ENCODE measurements at regions not wholly inside any gene's neighbourhood (a gene's known extent, or its start where the extent isn't known, plus 50 kb on each side); places are given as distances from the start of the nearest gene placed in this dataset.

DNA sequence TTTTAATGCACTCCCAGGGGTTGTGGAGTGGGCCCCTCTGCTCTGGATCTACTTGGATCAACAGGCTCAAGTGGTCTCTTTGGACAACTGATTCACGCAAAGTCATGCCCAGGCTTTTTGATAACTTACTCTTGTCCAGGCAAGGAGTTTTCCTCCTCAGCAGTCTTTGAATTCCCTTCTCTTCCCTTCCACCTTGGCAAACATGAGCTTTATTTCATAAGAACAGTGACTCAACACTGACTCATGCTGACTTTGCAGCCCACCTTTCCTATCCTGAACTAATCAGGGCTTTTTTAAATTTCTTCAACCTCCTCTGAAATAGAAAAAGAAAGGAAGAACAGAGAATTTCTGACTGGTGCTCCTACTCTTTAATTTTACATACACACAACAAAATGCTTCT, 132.1 kb upstream of the LDB2 start:
- Histone ChIP-seq H3K36me3 (ENCODE audit: control insufficient read depth in 1 of 2, insufficient read depth in 2 of 2, low read length in 2 of 2) (no peaks in the 10 kb centered on the region), H3K23ac (ENCODE audit: low read length) (no peak overlapping the region), H2BK5ac (ENCODE audit: low read depth, low read length, poor library complexity) (no peak overlapping the region), H2BK120ac (ENCODE audit: insufficient read depth, low read length, poor library complexity) (no peak overlapping the region), H3K9ac (ENCODE audit: low read length) (no peak overlapping the region), H3K79me2 (ENCODE audit: control insufficient read depth, insufficient read depth, low read length, poor library complexity) (no peaks in the 10 kb centered on the region), H3K4me2 (ENCODE audit: low read length) (no peak overlapping the region), H3K27ac (ENCODE audit: low read depth, low read length) (no peak overlapping the region), H3K27me3 (ENCODE audit: insufficient read depth, low read length) (no peaks in the 10 kb centered on the region), H4K91ac (ENCODE audit: low read depth, low read length) (no peak overlapping the region), H3K79me1 (ENCODE audit: low read length) (no peaks in the 10 kb centered on the region), H2AFZ (ENCODE audit: insufficient read depth, low read length, poor library complexity) (no peak overlapping the region), H3K4me3 (ENCODE audit: low read depth, low read length) (no peak overlapping the region), H4K8ac (ENCODE audit: low read depth, low read length) (no peak overlapping the region), H4K12ac (ENCODE audit: low read depth, low read length) (no peak overlapping the region), H2AK5ac (ENCODE audit: low read length) (no peak overlapping the region), H3K18ac (ENCODE audit: low read length) (no peak overlapping the region), H3K9me3 (ENCODE audit: insufficient read depth, low read depth, low read length) (no peaks in the 10 kb centered on the region), H3K14ac (ENCODE audit: low read length) (no peak overlapping the region), H2BK12ac (ENCODE audit: low read length) (no peak overlapping the region), H3K4me1 (ENCODE audit: control insufficient read depth in 1 of 2, insufficient read depth in 2 of 2, low read length in 2 of 2) (no peaks in the 10 kb centered on the region), H3K4ac (ENCODE audit: low read depth, low read length) (no peak overlapping the region)
- DNase-seq, result no peak
- no CpG with 5 or more reads among the region's 1 CpG for WGBS (ENCODE audit: extremely low coverage, insufficient coverage, insufficient read length)

GRCh38 chr4:17029964-17030363, 131.5 kb upstream of the LDB2 start:
- Histone ChIP-seq H2BK12ac (ENCODE audit: low read length) (no peak overlapping the region), H2BK120ac (ENCODE audit: insufficient read depth, low read length, poor library complexity) (no peak overlapping the region), H3K23ac (ENCODE audit: low read length) (no peak overlapping the region), H3K79me1 (ENCODE audit: low read length) (no peaks in the 10 kb centered on the region), H3K79me2 (ENCODE audit: control insufficient read depth, insufficient read depth, low read length, poor library complexity) (no peaks in the 10 kb centered on the region), H3K27me3 (ENCODE audit: insufficient read depth, low read length) (no peaks in the 10 kb centered on the region), H2AK5ac (ENCODE audit: low read length) (no peak overlapping the region), H4K91ac (ENCODE audit: low read depth, low read length) (no peak overlapping the region), H3K4me3 (ENCODE audit: low read depth, low read length) (no peak overlapping the region), H3K4me1 (ENCODE audit: control insufficient read depth in 1 of 2, insufficient read depth in 2 of 2, low read length in 2 of 2) (no peaks in the 10 kb centered on the region), H2AFZ (ENCODE audit: insufficient read depth, low read length, poor library complexity) (no peak overlapping the region), H2BK5ac (ENCODE audit: low read depth, low read length, poor library complexity) (no peak overlapping the region), H3K36me3 (ENCODE audit: control insufficient read depth in 1 of 2, insufficient read depth in 2 of 2, low read length in 2 of 2) (no peaks in the 10 kb centered on the region), H3K18ac (ENCODE audit: low read length) (no peak overlapping the region), H3K14ac (ENCODE audit: low read length) (no peak overlapping the region), H3K4ac (ENCODE audit: low read depth, low read length) (no peak overlapping the region), H3K9me3 (ENCODE audit: insufficient read depth, low read depth, low read length) (no peaks in the 10 kb centered on the region), H4K8ac (ENCODE audit: low read depth, low read length) (no peak overlapping the region), H3K9ac (ENCODE audit: low read length) (no peak overlapping the region), H3K4me2 (ENCODE audit: low read length) (no peak overlapping the region), H3K27ac (ENCODE audit: low read depth, low read length) (no peak overlapping the region), H4K12ac (ENCODE audit: low read depth, low read length) (no peak overlapping the region)
- no CpG with 5 or more reads among the region's 2 CpGs for WGBS (ENCODE audit: extremely low coverage, insufficient coverage, insufficient read length)
- DNase-seq, result no peak

GRCh38 chr4:17029432-17029831, 131.0 kb upstream of the LDB2 start:
- H2BK120ac ChIP-seq (ENCODE audit: insufficient read depth, low read length, poor library complexity), result no peak overlapping the region
- no peak overlapping the region for H2BK12ac ChIP-seq (ENCODE audit: low read length)
- H3K14ac ChIP-seq (ENCODE audit: low read length), result no peak overlapping the region
- DNase-seq, result no peak
- H3K4ac ChIP-seq (ENCODE audit: low read depth, low read length), result no peak overlapping the region
- no peak overlapping the region for H3K4me3 ChIP-seq (ENCODE audit: low read depth, low read length)
- no peak overlapping the region for H2BK5ac ChIP-seq (ENCODE audit: low read depth, low read length, poor library complexity)
- H3K27me3 ChIP-seq (ENCODE audit: insufficient read depth, low read length), result no peaks in the 10 kb centered on the region
- no peaks in the 10 kb centered on the region for H3K36me3 ChIP-seq (ENCODE audit: control insufficient read depth in 1 of 2, insufficient read depth in 2 of 2, low read length in 2 of 2)
- H2AFZ ChIP-seq (ENCODE audit: insufficient read depth, low read length, poor library complexity), result no peak overlapping the region
- no peak overlapping the region for H4K8ac ChIP-seq (ENCODE audit: low read depth, low read length)
- H3K79me1 ChIP-seq (ENCODE audit: low read length), result no peaks in the 10 kb centered on the region
- no peaks in the 10 kb centered on the region for H3K9me3 ChIP-seq (ENCODE audit: insufficient read depth, low read depth, low read length)
- no peak overlapping the region for H3K4me2 ChIP-seq (ENCODE audit: low read length)
- no peak overlapping the region for H3K27ac ChIP-seq (ENCODE audit: low read depth, low read length)
- no peaks in the 10 kb centered on the region for H3K79me2 ChIP-seq (ENCODE audit: control insufficient read depth, insufficient read depth, low read length, poor library complexity)
- H3K18ac ChIP-seq (ENCODE audit: low read length), result no peak overlapping the region
- H4K12ac ChIP-seq (ENCODE audit: low read depth, low read length), result no peak overlapping the region
- no peak overlapping the region for H4K91ac ChIP-seq (ENCODE audit: low read depth, low read length)
- no peak overlapping the region for H3K9ac ChIP-seq (ENCODE audit: low read length)
- no peak overlapping the region for H2AK5ac ChIP-seq (ENCODE audit: low read length)
- WGBS (ENCODE audit: extremely low coverage, insufficient coverage, insufficient read length), result no CpG with 5 or more reads among the region's 7 CpGs
- no peak overlapping the region for H3K23ac ChIP-seq (ENCODE audit: low read length)
- H3K4me1 ChIP-seq (ENCODE audit: control insufficient read depth in 1 of 2, insufficient read depth in 2 of 2, low read length in 2 of 2), result no peaks in the 10 kb centered on the region

GRCh38 chr4:17027495-17027894, 129.1 kb upstream of the LDB2 start:
- Histone ChIP-seq H4K91ac (ENCODE audit: low read depth, low read length) (no peak overlapping the region), H3K36me3 (ENCODE audit: control insufficient read depth in 1 of 2, insufficient read depth in 2 of 2, low read length in 2 of 2) (no peaks in the 10 kb centered on the region), H2AK5ac (ENCODE audit: low read length) (no peak overlapping the region)

More at GRCh38 chr4:17027495-17027894, 129.1 kb upstream of the LDB2 start:
- Histone ChIP-seq H3K27me3 (ENCODE audit: insufficient read depth, low read length) (no peaks in the 10 kb centered on the region), H3K4me3 (ENCODE audit: low read depth, low read length) (no peak overlapping the region), H2BK120ac (ENCODE audit: insufficient read depth, low read length, poor library complexity) (no peak overlapping the region), H3K27ac (ENCODE audit: low read depth, low read length) (no peak overlapping the region), H3K18ac (ENCODE audit: low read length) (no peak overlapping the region), H3K23ac (ENCODE audit: low read length) (no peak overlapping the region), H3K79me1 (ENCODE audit: low read length) (no peaks in the 10 kb centered on the region), H3K4me2 (ENCODE audit: low read length) (no peak overlapping the region), H2BK5ac (ENCODE audit: low read depth, low read length, poor library complexity) (no peak overlapping the region), H3K9me3 (ENCODE audit: insufficient read depth, low read depth, low read length) (no peaks in the 10 kb centered on the region), H3K9ac (ENCODE audit: low read length) (no peak overlapping the region), H4K8ac (ENCODE audit: low read depth, low read length) (no peak overlapping the region), H2BK12ac (ENCODE audit: low read length) (no peak overlapping the region), H3K79me2 (ENCODE audit: control insufficient read depth, insufficient read depth, low read length, poor library complexity) (no peaks in the 10 kb centered on the region), H3K4me1 (ENCODE audit: control insufficient read depth in 1 of 2, insufficient read depth in 2 of 2, low read length in 2 of 2) (no peaks in the 10 kb centered on the region), H3K4ac (ENCODE audit: low read depth, low read length) (no peak overlapping the region), H2AFZ (ENCODE audit: insufficient read depth, low read length, poor library complexity) (no peak overlapping the region), H3K14ac (ENCODE audit: low read length) (no peak overlapping the region), H4K12ac (ENCODE audit: low read depth, low read length) (no peak overlapping the region)
- no peak for DNase-seq
- no CpG with 5 or more reads among the region's 6 CpGs for WGBS (ENCODE audit: extremely low coverage, insufficient coverage, insufficient read length)
